T-cell (primary cell): ENCODE measurements at regions not wholly inside any gene's neighbourhood (a gene's known extent, or its start where the extent isn't known, plus 50 kb on each side); places are given as distances from the start of the nearest gene placed in this dataset.
"Not testable (repeated sequence)": the region's sequence is repeated elsewhere in the genome, so short reads cannot be mapped to it uniquely, and the experiment has no call there.

Experiments
- ATAC-seq, 4 experiments: fragments of 200-7000 bp in 3 of 4; fragments of 150-1000 bp in 1 of 4; cut with Tn5 transposase; replicated peaks in 1 of 4; 1 replicate in 3 of 4; 2 replicates in 1 of 4; pipeline ENCODE4 v1.10.0; 2021; ENCODE audit warnings: moderate library complexity in 3 of 4, mild to moderate bottlenecking in 2 of 4, moderate number of reproducible peaks in 1 of 4
- CTCF ChIA-PET, 2 donors: fragments of 300-600 bp; sonication (Branson Sonifier 250); formaldehyde crosslinking; loops; one replicate each; lab custom pipeline; 2022; ENCODE audit warnings: antibody characterized with exemption in 2 of 2; lab: Charles Lee
- POLR2A ChIA-PET, 2 donors: fragments of 300-600 bp; sonication (Branson Sonifier 250); formaldehyde crosslinking; loops; one replicate each; lab custom pipeline; 2022; ENCODE audit warnings: antibody characterized with exemption in 2 of 2; lab: Charles Lee
- DNase-seq, 35 experiments: peaks; one replicate each; pipeline versions ENCODE4 v3.0.0 to v3.0.0-alpha.2; 2013 to 2023
- H3K27ac ChIP-seq: one replicate; pipeline ENCODE4 v1.5.1; 2013; ENCODE audit warnings: low read length
- H3K27me3 ChIP-seq, 2 experiments: replicated peaks in 1 of 2; 1 replicate in 1 of 2; 2 replicates in 1 of 2; pipeline versions ENCODE4 v1.6.1 to v1.7.0; 2013; ENCODE audit warnings: low read length in 1 of 2, mixed read lengths in 1 of 2; ENCODE audit not compliant: control insufficient read depth in 2 of 2, insufficient read depth in 2 of 2; ENCODE audit errors: extremely low read depth in 1 of 2
- H3K36me3 ChIP-seq, 2 donors: 1 replicate in 1 of 2; 2 replicates in 1 of 2; pipeline versions ENCODE4 v1.6.1 to v1.7.0; 2013; ENCODE audit warnings: low read length in 1 of 2; ENCODE audit not compliant: control insufficient read depth in 2 of 2, insufficient read depth in 1 of 2; ENCODE audit errors: extremely low read depth in 1 of 2
- H3K4me1 ChIP-seq, 2 experiments: 1 replicate in 1 of 2; 2 replicates in 1 of 2; pipeline versions ENCODE4 v1.6.1 to v1.7.0; 2013; ENCODE audit warnings: low read length in 2 of 2, mixed read lengths in 1 of 2; ENCODE audit not compliant: insufficient read depth in 2 of 2, control insufficient read depth in 1 of 2; ENCODE audit errors: extremely low read depth in 1 of 2
- H3K4me3 ChIP-seq, 2 donors: 1 replicate in 1 of 2; 2 replicates in 1 of 2; pipeline versions ENCODE4 v1.5.1 to v1.7.0; 2013; ENCODE audit warnings: mild to moderate bottlenecking in 2 of 2, low read length in 1 of 2, moderate library complexity in 1 of 2; ENCODE audit not compliant: control insufficient read depth in 1 of 2; ENCODE audit errors: extremely low read depth in 1 of 2
- H3K9me3 ChIP-seq: 2 replicates; pipeline ENCODE4 v1.7.0; 2013
- H3K27ac Mint-ChIP-seq, 2 donors: one replicate each; pipeline ENCODE4 v1.8.0; 2020 to 2021; ENCODE audit warnings: mild to moderate bottlenecking in 2 of 2, mixed read lengths in 2 of 2
- H3K27me3 Mint-ChIP-seq, 2 donors: one replicate each; pipeline ENCODE4 v1.8.0; 2021 to 2022; ENCODE audit warnings: mixed read lengths in 2 of 2
- H3K36me3 Mint-ChIP-seq: one replicate; pipeline ENCODE4 v1.8.0; 2021; ENCODE audit warnings: mixed read lengths
- H3K4me1 Mint-ChIP-seq, 3 donors: one replicate each; pipeline ENCODE4 v1.8.0; 2020 to 2022; ENCODE audit warnings: mixed read lengths in 3 of 3, mild to moderate bottlenecking in 1 of 3
- H3K4me3 Mint-ChIP-seq, 3 donors: one replicate each; pipeline ENCODE4 v1.8.0; 2020 to 2022; ENCODE audit warnings: mild to moderate bottlenecking in 3 of 3, mixed read lengths in 3 of 3, moderate library complexity in 3 of 3
- H3K9me3 Mint-ChIP-seq, 3 donors: one replicate each; pipeline ENCODE4 v1.8.0; 2020 to 2022; ENCODE audit warnings: mixed read lengths in 3 of 3
- WGBS: methylation state at CpG from one replicate; pipeline ENCODE4 v1.1.5; 2013; ENCODE audit warnings: missing lambda C conversion rate; ENCODE audit not compliant: insufficient coverage; 5-methylcytosine and 5-hydroxymethylcytosine counted together

- WGBS: 69% methylated on average over 2 of the region's 2 CpGs
- ChIA-PET CTCF (no interaction called here), POLR2A (no interaction called here)
- ATAC-seq (no peak), DNase-seq (no peak)
- H3K9me3 Mint-ChIP-seq: peaks cover 8 to 29% (median 27%) of the 10 kb centered on the region in 3 donors
- Histone ChIP-seq H3K27ac (no peak overlapping the region), H3K4me1 (no peaks in the 10 kb centered on the region), H3K36me3 (no peaks in the 10 kb centered on the region), H3K27me3 (no peaks in the 10 kb centered on the region), H3K4me3 (no peak overlapping the region), H3K9me3 (peaks cover 5% of the 10 kb centered on the region)
- no peaks in the 10 kb centered on the region for H3K36me3 Mint-ChIP-seq
- H3K27ac Mint-ChIP-seq: no peak overlapping the region
- no peaks in the 10 kb centered on the region for H3K4me1 Mint-ChIP-seq
- no peak overlapping the region for H3K4me3 Mint-ChIP-seq
- no peaks in the 10 kb centered on the region for H3K27me3 Mint-ChIP-seq
These were observed 534.0 kb upstream of the LMO3 start for GRCh38 chr12:17139931-17140330.

- Mint-ChIP-seq H3K4me3 (no peak overlapping the region), H3K27me3 (no peaks in the 10 kb centered on the region), H3K27ac (no peak overlapping the region), H3K36me3 (no peaks in the 10 kb centered on the region), H3K9me3 (peaks cover 12 to 29% (median 22%) of the 10 kb centered on the region in 3 donors), H3K4me1 (no peaks in the 10 kb centered on the region)
- WGBS: 83% methylated on average over 1 of the region's 3 CpGs
- ATAC-seq (no peak), DNase-seq (no peak)
- H3K27ac ChIP-seq: no peak overlapping the region
- POLR2A ChIA-PET: no interaction called here
- no peak overlapping the region for H3K4me3 ChIP-seq
- peaks cover 2% of the 10 kb centered on the region for H3K9me3 ChIP-seq
- H3K36me3 ChIP-seq: no peaks in the 10 kb centered on the region
- H3K4me1 ChIP-seq: no peaks in the 10 kb centered on the region
- H3K27me3 ChIP-seq: no peaks in the 10 kb centered on the region
- CTCF ChIA-PET: no interaction called here
These were observed 531.4 kb upstream of the LMO3 start for GRCh38 chr12:17137396-17137795.

- ChIA-PET CTCF (interaction anchor here in 1 of 2 donors (0.6 kb wide), 1 partner anchor 197 kb away, joined by 3 read pairs; no protein-coding TSS in a partner anchor), POLR2A (no interaction called here)
- no peaks in the 10 kb centered on the region for H3K36me3 Mint-ChIP-seq
- no peaks in the 10 kb centered on the region for H3K4me1 ChIP-seq
- H3K9me3 Mint-ChIP-seq: peaks cover 4 to 15% (median 6%) of the 10 kb centered on the region in 3 donors
- no peaks in the 10 kb centered on the region for H3K27me3 Mint-ChIP-seq
- H3K4me1 Mint-ChIP-seq: no peaks in the 10 kb centered on the region
- ATAC-seq (no peak), DNase-seq (no peak)
- no peak overlapping the region for H3K27ac Mint-ChIP-seq
- no peak overlapping the region for H3K27ac ChIP-seq
- no peaks in the 10 kb centered on the region for H3K36me3 ChIP-seq
- H3K27me3 ChIP-seq: no peaks in the 10 kb centered on the region
- no peak overlapping the region for H3K4me3 ChIP-seq
- H3K4me3 Mint-ChIP-seq: no peak overlapping the region
- H3K9me3 ChIP-seq: no peaks in the 10 kb centered on the region
These were observed 528.4 kb upstream of the LMO3 start for GRCh38 chr12:17134315-17134714.

GRCh38 chr12:17132336-17132735 lies 526.4 kb upstream of the LMO3 start:
- Mint-ChIP-seq H3K4me3 (no peak overlapping the region), H3K36me3 (no peaks in the 10 kb centered on the region), H3K27me3 (no peaks in the 10 kb centered on the region), H3K4me1 (no peaks in the 10 kb centered on the region), H3K27ac (no peak overlapping the region), H3K9me3 (peaks cover 4 to 6% (median 4%) of the 10 kb centered on the region in 3 donors)
- no peak overlapping the region for H3K4me3 ChIP-seq
- H3K9me3 ChIP-seq: no peaks in the 10 kb centered on the region
- no peaks in the 10 kb centered on the region for H3K36me3 ChIP-seq
- CTCF ChIA-PET: no interaction called here
- H3K27ac ChIP-seq: no peak overlapping the region
- H3K27me3 ChIP-seq: no peaks in the 10 kb centered on the region
- POLR2A ChIA-PET: no interaction called here
- no peak for ATAC-seq
- DNase-seq: no peak
- WGBS: 100% methylated on average over 2 of the region's 4 CpGs
- H3K4me1 ChIP-seq: no peaks in the 10 kb centered on the region

GRCh38 chr12:17116538-17116937 lies 510.6 kb upstream of the LMO3 start:
- H3K4me3 Mint-ChIP-seq, H3K4me1 Mint-ChIP-seq, H3K27ac Mint-ChIP-seq, CTCF ChIA-PET, H3K36me3 ChIP-seq, POLR2A ChIA-PET, H3K36me3 Mint-ChIP-seq, H3K4me3 ChIP-seq, H3K27me3 Mint-ChIP-seq, H3K27ac ChIP-seq, H3K4me1 ChIP-seq, DNase-seq, H3K27me3 ChIP-seq, H3K9me3 ChIP-seq, ATAC-seq: not testable (repeated sequence)
- H3K9me3 Mint-ChIP-seq: peaks cover 14 to 33% (median 24%) of the 10 kb centered on the region in 3 donors
- WGBS: 86% methylated on average over 2 of the region's 3 CpGs

- no peak overlapping the region for H3K4me3 Mint-ChIP-seq
- H3K4me1 Mint-ChIP-seq: no peaks in the 10 kb centered on the region
- DNase-seq (no peak), ATAC-seq (no peak)
- H3K9me3 Mint-ChIP-seq: peaks cover 10 to 21% (median 11%) of the 10 kb centered on the region in 3 donors
- H3K36me3 ChIP-seq: no peaks in the 10 kb centered on the region
- H3K27ac ChIP-seq: no peak overlapping the region
- no peaks in the 10 kb centered on the region for H3K36me3 Mint-ChIP-seq
- no peak overlapping the region for H3K4me3 ChIP-seq
- POLR2A ChIA-PET: no interaction called here
- CTCF ChIA-PET: no interaction called here
- no peaks in the 10 kb centered on the region for H3K9me3 ChIP-seq
- no peaks in the 10 kb centered on the region for H3K4me1 ChIP-seq
- no peaks in the 10 kb centered on the region for H3K27me3 Mint-ChIP-seq
- H3K27me3 ChIP-seq: no peaks in the 10 kb centered on the region
- H3K27ac Mint-ChIP-seq: no peak overlapping the region
These were observed 504.4 kb upstream of the LMO3 start for GRCh38 chr12:17110316-17110715.

GRCh38 chr12:17108877-17109541 lies 503.0 kb upstream of the LMO3 start:
- no peaks in the 10 kb centered on the region for H3K4me1 ChIP-seq
- POLR2A ChIA-PET: no interaction called here
- H3K36me3 ChIP-seq: no peaks in the 10 kb centered on the region
- H3K27me3 ChIP-seq: no peaks in the 10 kb centered on the region
- no peak overlapping the region for H3K27ac ChIP-seq
- 50% methylated on average over 1 of the region's 3 CpGs for WGBS
- ATAC-seq: no peak
- H3K27me3 Mint-ChIP-seq: no peaks in the 10 kb centered on the region
- no peak overlapping the region for H3K27ac Mint-ChIP-seq
- H3K4me1 Mint-ChIP-seq: no peaks in the 10 kb centered on the region
- no peak for DNase-seq
- CTCF ChIA-PET: no interaction called here
- H3K9me3 ChIP-seq: no peaks in the 10 kb centered on the region
- no peaks in the 10 kb centered on the region for H3K36me3 Mint-ChIP-seq
- H3K4me3 Mint-ChIP-seq: no peak overlapping the region
- H3K9me3 Mint-ChIP-seq: peaks cover 8 to 19% (median 11%) of the 10 kb centered on the region in 3 donors
- H3K4me3 ChIP-seq: no peak overlapping the region
